Loucy (cell line): ENCODE measurements at regions not wholly inside any gene's neighbourhood (a gene's known extent, or its start where the extent isn't known, plus 50 kb on each side); places are given as distances from the start of the nearest gene placed in this dataset.

ENCODE experiments used
- H2AFZ ChIP-seq: fragments of 200-600 bp; sonication (generic); 2 replicates; pipeline ENCODE4 v1.6.0; 2016; ENCODE audit warnings: antibody characterized with exemption, mild to moderate bottlenecking, low read length, moderate library complexity
- H3F3A ChIP-seq: fragments of 200-600 bp; 2 replicates; pipeline ENCODE4 v1.6.0; 2016; ENCODE audit warnings: antibody characterized with exemption, low read depth, mild to moderate bottlenecking
- H3K27me3 ChIP-seq: fragments of 200-600 bp; sonication (generic); 2 replicates; pipeline ENCODE4 v1.6.1; 2014; ENCODE audit warnings: low read length, mild to moderate bottlenecking; ENCODE audit not compliant: insufficient read depth, poor library complexity, severe bottlenecking
- H3K36me3 ChIP-seq: fragments of 200-600 bp; sonication (generic); 2 replicates; pipeline ENCODE4 v1.6.1; 2016; ENCODE audit warnings: low read length; ENCODE audit not compliant: insufficient read depth
- H3K4me1 ChIP-seq: fragments of 200-600 bp; sonication (generic); 2 replicates; pipeline ENCODE4 v1.5.1; 2014; ENCODE audit warnings: low read length, mild to moderate bottlenecking; ENCODE audit not compliant: insufficient read depth, poor library complexity, severe bottlenecking
- H3K4me2 ChIP-seq: fragments of 200-600 bp; sonication (generic); 2 replicates; pipeline ENCODE4 v1.6.0; 2014; ENCODE audit warnings: antibody characterized with exemption, low read length, low read depth, mild to moderate bottlenecking; ENCODE audit not compliant: poor library complexity, severe bottlenecking
- H3K4me3 ChIP-seq: fragments of 200-600 bp; sonication (generic); 2 replicates; pipeline ENCODE4 v1.5.1; 2014; ENCODE audit warnings: low read length, mild to moderate bottlenecking, mixed read lengths; ENCODE audit not compliant: poor library complexity, severe bottlenecking
- H3K79me2 ChIP-seq: fragments of 200-600 bp; sonication (generic); 2 replicates; pipeline ENCODE4 v1.6.1; 2014; ENCODE audit warnings: low read length; ENCODE audit not compliant: insufficient read depth
- H3K9ac ChIP-seq: fragments of 200-600 bp; sonication (generic); 2 replicates; pipeline ENCODE4 v1.6.0; 2014; ENCODE audit warnings: mild to moderate bottlenecking, low read depth, low read length, moderate library complexity; ENCODE audit not compliant: poor library complexity, severe bottlenecking
- H3K9me2 ChIP-seq: fragments of 200-600 bp; sonication (generic); replicated peaks from 2 replicates; pipeline ENCODE4 v1.6.1; 2016; ENCODE audit warnings: low read depth, low read length, mixed read lengths
- H3K9me3 ChIP-seq: fragments of 200-600 bp; sonication (generic); 2 replicates; pipeline ENCODE4 v1.6.1; 2014; ENCODE audit warnings: mild to moderate bottlenecking, antibody characterized with exemption, low read length, low read depth; ENCODE audit not compliant: insufficient read depth
- H4K20me1 ChIP-seq: fragments of 200-600 bp; sonication (generic); 2 replicates; pipeline ENCODE4 v1.6.0; 2014; ENCODE audit warnings: antibody characterized with exemption, low read length, mild to moderate bottlenecking; ENCODE audit not compliant: insufficient read depth, poor library complexity, severe bottlenecking
- CTCF ChIP-seq: fragments of 200-600 bp; sonication (generic); conservative IDR thresholded peaks from 2 replicates; pipeline ENCODE4 v1.5.1; 2014; ENCODE audit warnings: mild to moderate bottlenecking, antibody characterized with exemption, low read length
- EZH2phosphoT487 ChIP-seq: fragments of 200-600 bp; IDR thresholded peaks from 2 replicates; pipeline ENCODE4 v1.6.1; 2018; ENCODE audit warnings: antibody characterized with exemption, mild to moderate bottlenecking, moderate library complexity, borderline replicate concordance

- no peaks in the 10 kb centered on the region for H3K4me1 ChIP-seq
- H3K9me3 ChIP-seq: no peaks in the 10 kb centered on the region
- no peaks in the 10 kb centered on the region for H4K20me1 ChIP-seq
- H2AFZ ChIP-seq: no peak overlapping the region
- no peak overlapping the region for H3K4me2 ChIP-seq
- no peaks in the 10 kb centered on the region for H3K27me3 ChIP-seq
- H3K79me2 ChIP-seq: no peaks in the 10 kb centered on the region
- no peak overlapping the region for H3K9ac ChIP-seq
- no peak overlapping the region for H3K4me3 ChIP-seq
- no peaks in the 10 kb centered on the region for H3F3A ChIP-seq
- no peak for TF ChIP-seq EZH2phosphoT487
- no peak for TF ChIP-seq CTCF
- H3K36me3 ChIP-seq: no peaks in the 10 kb centered on the region
- H3K9me2 ChIP-seq: no peaks in the 10 kb centered on the region
Measured at GRCh38 chr11:42502151-42502550, 809.6 kb upstream of the API5 start.

GRCh38 chr11:42521994-42522393 lies 789.8 kb upstream of the API5 start:
- Histone ChIP-seq H3K36me3 (no peaks in the 10 kb centered on the region), H3K27me3 (no peaks in the 10 kb centered on the region), H3K4me1 (no peaks in the 10 kb centered on the region), H3K9ac (no peak overlapping the region), H3F3A (no peaks in the 10 kb centered on the region), H3K4me3 (no peak overlapping the region), H4K20me1 (no peaks in the 10 kb centered on the region), H3K4me2 (no peak overlapping the region), H3K9me2 (no peaks in the 10 kb centered on the region), H3K9me3 (no peaks in the 10 kb centered on the region), H2AFZ (no peak overlapping the region), H3K79me2 (no peaks in the 10 kb centered on the region)
- TF ChIP-seq EZH2phosphoT487 (no peak), CTCF (no peak)

- H3K4me2 ChIP-seq: no peak overlapping the region
- H3K9me3 ChIP-seq: no peaks in the 10 kb centered on the region
- no peak overlapping the region for H3K9ac ChIP-seq
- no peaks in the 10 kb centered on the region for H3F3A ChIP-seq
- H3K4me3 ChIP-seq: no peak overlapping the region
- no peaks in the 10 kb centered on the region for H3K9me2 ChIP-seq
- no peaks in the 10 kb centered on the region for H3K4me1 ChIP-seq
- TF ChIP-seq EZH2phosphoT487: no peak
- peak; percentile 78 for TF ChIP-seq CTCF
- H4K20me1 ChIP-seq: no peaks in the 10 kb centered on the region
- no peaks in the 10 kb centered on the region for H3K36me3 ChIP-seq
- H3K27me3 ChIP-seq: no peaks in the 10 kb centered on the region
- H2AFZ ChIP-seq: no peak overlapping the region; the same call in 1 of the 2 replicates
- H3K79me2 ChIP-seq: no peaks in the 10 kb centered on the region
Measured at GRCh38 chr11:42524534-42525227, 787.1 kb upstream of the API5 start.
